ENCODE measurements at regions not wholly inside any gene's neighbourhood (a gene's known extent, or its start where the extent isn't known, plus 50 kb on each side); places are given as distances from the start of the nearest gene placed in this dataset.

DNA sequence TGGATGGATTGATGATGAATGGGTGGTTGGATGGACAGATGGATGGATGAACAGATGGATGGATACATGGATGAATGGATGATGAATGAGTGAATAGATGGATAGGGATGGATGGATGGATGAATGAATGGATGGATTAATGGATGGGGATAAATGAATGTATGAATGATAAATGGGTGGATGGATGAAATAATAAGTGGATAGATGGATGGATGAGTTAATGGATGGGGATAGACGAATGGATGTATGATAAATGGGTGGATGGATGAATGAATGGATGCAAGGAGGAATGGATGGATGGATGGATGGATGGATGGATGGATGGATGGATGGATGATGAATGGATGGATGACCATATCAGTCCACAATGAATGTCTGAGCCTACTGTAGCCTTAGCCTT is 381.9 kb downstream of the SETD4 start:
- ChIA-PET CTCF (interaction anchor here (1.2 kb wide), 1 partner anchor 262 kb away, joined by 5 read pairs; no protein-coding TSS in a partner anchor), POLR2A (no interaction called here)
- no peak overlapping the region for H3K4me3 ChIP-seq (ENCODE audit: low read depth, low read length)
- DNase-seq (ENCODE audit: low read depth, low spot score) = no peak
- TF ChIP-seq, protein P1, sequence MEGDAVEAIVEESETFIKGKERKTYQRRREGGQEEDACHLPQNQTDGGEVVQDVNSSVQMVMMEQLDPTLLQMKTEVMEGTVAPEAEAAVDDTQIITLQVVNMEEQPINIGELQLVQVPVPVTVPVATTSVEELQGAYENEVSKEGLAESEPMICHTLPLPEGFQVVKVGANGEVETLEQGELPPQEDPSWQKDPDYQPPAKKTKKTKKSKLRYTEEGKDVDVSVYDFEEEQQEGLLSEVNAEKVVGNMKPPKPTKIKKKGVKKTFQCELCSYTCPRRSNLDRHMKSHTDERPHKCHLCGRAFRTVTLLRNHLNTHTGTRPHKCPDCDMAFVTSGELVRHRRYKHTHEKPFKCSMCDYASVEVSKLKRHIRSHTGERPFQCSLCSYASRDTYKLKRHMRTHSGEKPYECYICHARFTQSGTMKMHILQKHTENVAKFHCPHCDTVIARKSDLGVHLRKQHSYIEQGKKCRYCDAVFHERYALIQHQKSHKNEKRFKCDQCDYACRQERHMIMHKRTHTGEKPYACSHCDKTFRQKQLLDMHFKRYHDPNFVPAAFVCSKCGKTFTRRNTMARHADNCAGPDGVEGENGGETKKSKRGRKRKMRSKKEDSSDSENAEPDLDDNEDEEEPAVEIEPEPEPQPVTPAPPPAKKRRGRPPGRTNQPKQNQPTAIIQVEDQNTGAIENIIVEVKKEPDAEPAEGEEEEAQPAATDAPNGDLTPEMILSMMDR (IDR thresholded peaks at IDR 0.05; ENCODE audit: insufficient read depth, low read length, missing control alignments) = no peak

DNA sequence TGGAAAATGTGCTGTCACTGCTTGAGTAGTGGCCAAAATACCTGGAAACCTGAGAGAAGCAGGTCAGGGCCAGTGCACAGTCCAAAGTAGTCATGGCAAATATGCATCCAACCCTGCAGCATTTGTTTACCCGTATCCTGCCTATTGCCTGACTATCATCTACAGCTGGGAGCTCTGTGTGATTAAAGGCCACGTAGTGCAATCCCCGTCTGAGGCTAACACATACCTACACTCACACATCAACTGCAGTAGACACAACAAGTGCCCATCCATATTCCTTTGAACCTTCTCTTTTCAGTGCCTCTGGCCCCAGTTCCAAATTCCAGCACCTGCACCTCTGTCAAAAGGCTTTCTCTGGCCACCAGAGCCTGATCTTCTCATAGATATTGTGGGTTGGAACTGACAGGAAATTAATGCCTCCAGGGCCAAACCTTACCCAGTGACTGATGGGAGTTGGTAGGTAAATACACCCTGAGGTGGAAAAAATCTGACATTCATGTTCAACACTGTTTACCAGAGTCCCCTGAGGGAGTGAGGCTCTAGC is 383.0 kb downstream of the SETD4 start:
- DNase-seq (ENCODE audit: low read depth, low spot score) = no peak
- POLR2A ChIA-PET = no interaction called here
- no peak overlapping the region for H3K4me3 ChIP-seq (ENCODE audit: low read depth, low read length)
- CTCF ChIA-PET = no interaction called here
- TF ChIP-seq, protein P1 (IDR thresholded peaks at IDR 0.05; ENCODE audit: insufficient read depth, low read length, missing control alignments) = no peak

DNA sequence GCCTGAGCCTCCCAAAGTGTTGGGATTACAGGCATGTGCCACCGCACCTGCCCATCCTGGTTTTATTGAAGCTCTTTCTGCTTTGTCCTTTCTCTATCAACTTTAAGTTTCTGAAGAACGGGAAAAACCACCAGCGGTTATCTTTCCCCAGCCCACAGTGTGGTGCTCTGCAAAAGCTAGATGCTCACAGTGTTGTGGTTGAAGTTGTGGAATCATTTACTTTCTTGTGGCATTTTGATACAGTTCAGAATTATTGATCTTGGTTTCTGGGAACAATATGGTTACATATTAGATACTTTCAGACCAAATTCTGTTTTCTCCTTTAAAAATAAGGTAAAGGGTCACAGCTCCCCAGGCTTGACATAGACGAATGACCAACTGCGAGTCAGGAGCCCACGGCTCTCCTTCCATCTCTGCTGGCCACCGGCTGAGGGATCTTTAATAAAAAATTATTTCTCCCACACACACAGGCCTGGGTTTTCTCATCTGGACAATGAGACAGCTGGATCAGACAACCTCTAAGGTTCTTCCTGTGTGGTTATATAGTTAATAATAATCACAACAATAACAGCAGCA is 385.3 kb downstream of the SETD4 start:
- H3K4me3 ChIP-seq (ENCODE audit: low read depth, low read length) = no peak overlapping the region
- CTCF ChIA-PET = no interaction called here
- TF ChIP-seq, protein P1 (IDR thresholded peaks at IDR 0.05; ENCODE audit: insufficient read depth, low read length, missing control alignments) = no peak
- DNase-seq (ENCODE audit: low read depth, low spot score) = no peak
- POLR2A ChIA-PET = interaction anchor here (0.6 kb wide), 1 partner anchor 104 kb away, joined by 3 read pairs; no protein-coding TSS in a partner anchor

DNA sequence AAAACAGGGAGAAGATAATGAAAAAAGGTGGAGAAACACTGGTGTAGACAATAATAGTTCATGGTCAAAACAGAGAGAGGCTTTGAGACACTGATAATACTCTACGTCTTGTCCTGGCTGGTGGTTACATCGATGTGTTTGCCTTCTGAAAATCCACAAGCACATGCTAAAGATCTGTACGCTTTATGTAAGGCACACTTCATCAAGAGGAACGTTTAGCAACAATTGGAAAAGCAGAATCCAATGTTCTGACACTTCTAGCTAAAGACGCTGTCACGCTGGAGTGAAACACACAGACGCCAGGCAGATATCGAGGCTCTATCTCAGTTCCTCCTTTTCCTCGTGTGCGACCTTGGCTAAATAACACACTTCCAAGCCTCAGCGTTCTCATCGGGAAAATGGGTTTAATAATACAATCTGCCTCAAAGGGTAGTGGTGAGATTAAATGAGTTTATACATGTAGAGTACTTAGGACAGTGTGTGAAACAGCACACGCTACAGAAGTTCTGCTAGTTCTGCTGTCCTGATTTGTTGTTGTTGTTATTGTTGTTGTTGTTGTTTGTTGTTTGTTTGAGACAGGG is 386.1 kb downstream of the SETD4 start:
- TF ChIP-seq, protein P1 (IDR thresholded peaks at IDR 0.05; ENCODE audit: insufficient read depth, low read length, missing control alignments) = no peak
- ChIA-PET CTCF (interaction anchor here (1.2 kb wide), 1 partner anchor 266 kb away, joined by 3 read pairs; no protein-coding TSS in a partner anchor), POLR2A (no interaction called here)
- DNase-seq (ENCODE audit: low read depth, low spot score) = no peak
- no peak overlapping the region for H3K4me3 ChIP-seq (ENCODE audit: low read depth, low read length)

DNA sequence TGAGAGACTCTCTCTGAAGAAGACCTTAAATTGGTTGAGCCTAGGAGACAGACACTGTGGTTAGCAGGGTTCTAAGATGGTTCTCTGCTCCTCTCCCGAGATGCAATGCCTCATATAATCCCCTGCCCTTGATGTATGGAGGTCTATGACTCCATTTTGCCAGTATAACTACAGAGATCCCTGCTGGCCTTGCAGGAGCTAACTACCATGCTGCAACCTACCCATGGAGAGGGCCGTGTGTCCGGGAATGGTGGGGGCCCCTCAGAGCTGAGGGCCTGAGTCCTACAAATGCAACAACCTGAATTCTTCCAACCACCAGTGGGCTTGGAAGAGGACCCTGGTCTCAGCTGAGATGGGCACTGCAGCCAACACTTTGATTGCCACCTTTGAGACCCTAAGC is 388.0 kb downstream of the SETD4 start:
- ChIA-PET CTCF (no interaction called here), POLR2A (no interaction called here)
- no peak for DNase-seq (ENCODE audit: low read depth, low spot score)
- no peak overlapping the region for H3K4me3 ChIP-seq (ENCODE audit: low read depth, low read length)
- TF ChIP-seq, protein P1 (IDR thresholded peaks at IDR 0.05; ENCODE audit: insufficient read depth, low read length, missing control alignments) = no peak

DNA sequence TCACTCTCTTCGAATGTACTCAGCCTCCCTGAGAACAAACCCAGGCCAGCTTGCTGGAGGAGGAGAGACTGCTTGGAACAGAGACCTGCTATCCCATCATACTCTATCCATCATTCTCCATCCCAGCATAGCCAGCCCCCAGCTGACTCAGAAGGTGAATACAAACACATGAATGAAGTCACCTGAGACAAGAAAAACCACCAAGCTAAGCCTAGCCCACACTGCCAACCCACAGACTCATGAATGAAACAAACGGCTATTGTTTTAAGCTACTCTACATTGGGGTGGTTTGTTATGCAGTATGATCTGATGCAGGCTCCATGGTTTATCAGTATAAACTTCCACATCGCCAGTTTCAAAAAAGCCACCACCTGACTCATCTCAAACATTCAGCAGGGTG is 395.6 kb downstream of the SETD4 start:
- H3K4me3 ChIP-seq (ENCODE audit: low read depth, low read length) = no peak overlapping the region
- ChIA-PET CTCF (no interaction called here), POLR2A (no interaction called here)
- TF ChIP-seq, protein P1 (IDR thresholded peaks at IDR 0.05; ENCODE audit: insufficient read depth, low read length, missing control alignments) = no peak
- no peak for DNase-seq (ENCODE audit: low read depth, low spot score)

All from AG04449 (cell line).